Liver (tissue), 8 donors: ENCODE measurements at regions not wholly inside any gene's neighbourhood (a gene's known extent, or its start where the extent isn't known, plus 50 kb on each side); places are given as distances from the start of the nearest gene placed in this dataset.

ENCODE experiments used
- DNase-seq: peaks from one replicate; pipeline ENCODE4 v3.0.0-alpha.2; 2017; ENCODE audit warnings: low spot score
- H3K27ac ChIP-seq, 2 donors: one replicate each; pipeline ENCODE4 v1.7.0; 2013; ENCODE audit warnings: inconsistent platforms in 2 of 2, low read length in 2 of 2, control low read depth in 1 of 2, low read depth in 1 of 2, mild to moderate bottlenecking in 1 of 2
- H3K27me3 ChIP-seq, 4 donors: one replicate each; pipeline versions ENCODE4 v1.6.1 to v1.7.0; 2013; ENCODE audit warnings: low read length in 3 of 4, inconsistent platforms in 1 of 4, mild to moderate bottlenecking in 1 of 4, moderate library complexity in 1 of 4; ENCODE audit not compliant: control insufficient read depth in 4 of 4, insufficient read depth in 4 of 4
- H3K36me3 ChIP-seq, 4 donors: one replicate each; pipeline versions ENCODE4 v1.6.1 to v1.7.0; 2013; ENCODE audit warnings: low read length in 3 of 4, mild to moderate bottlenecking in 3 of 4, low read depth in 1 of 4, moderate library complexity in 1 of 4; ENCODE audit not compliant: control insufficient read depth in 4 of 4, insufficient read depth in 3 of 4
- H3K4me1 ChIP-seq, 4 donors: one replicate each; pipeline versions ENCODE4 v1.6.1 to v1.7.0; 2013; ENCODE audit warnings: low read length in 3 of 4, mild to moderate bottlenecking in 3 of 4, moderate library complexity in 1 of 4; ENCODE audit not compliant: control insufficient read depth in 4 of 4, insufficient read depth in 4 of 4
- H3K4me3 ChIP-seq, 3 donors: one replicate each; pipeline versions ENCODE4 v1.6.1 to v1.7.0; 2013; ENCODE audit warnings: low read length in 3 of 3, control low read depth in 1 of 3, low read depth in 1 of 3, mild to moderate bottlenecking in 1 of 3
- H3K9ac ChIP-seq, 2 donors: one replicate each; pipeline ENCODE4 v1.7.0; 2013; ENCODE audit warnings: low read length in 2 of 2, mild to moderate bottlenecking in 2 of 2, moderate library complexity in 2 of 2, control low read depth in 1 of 2, low read depth in 1 of 2
- H3K9me3 ChIP-seq, 4 donors: one replicate each; pipeline versions ENCODE4 v1.6.1 to v1.7.0; 2013; ENCODE audit warnings: low read length in 3 of 4; ENCODE audit not compliant: control insufficient read depth in 4 of 4
- ATF3 ChIP-seq: IDR thresholded peaks from 2 replicates; pipeline ENCODE4 v1.6.1; 2016; ENCODE audit warnings: antibody characterized with exemption
- CTCF ChIP-seq: fragments of 150-350 bp; IDR thresholded peaks from 2 replicates; pipeline ENCODE4 v1.5.1; 2017; ENCODE audit warnings: improper control_type of control experiment, low read depth, low read length; ENCODE audit not compliant: missing input control
- EGR1 ChIP-seq, 2 donors: IDR thresholded peaks; 2 replicates each; pipeline ENCODE4 v1.6.1; 2016 to 2018; ENCODE audit warnings: antibody characterized with exemption in 2 of 2, low read depth in 2 of 2
- FOXA1 ChIP-seq: IDR thresholded peaks from 2 replicates; pipeline ENCODE4 v1.6.1; 2016; ENCODE audit warnings: antibody characterized with exemption
- FOXA2 ChIP-seq: IDR thresholded peaks from 2 replicates; pipeline ENCODE4 v1.6.1; 2016; ENCODE audit warnings: antibody characterized with exemption
- GABPA ChIP-seq, 2 donors: IDR thresholded peaks in 1 of 2; conservative IDR thresholded peaks in 1 of 2; 2 replicates each; pipeline ENCODE4 v1.6.1; 2016; ENCODE audit warnings: antibody characterized with exemption in 2 of 2, mild to moderate bottlenecking in 1 of 2, moderate library complexity in 1 of 2
- HNF4A ChIP-seq, 2 donors: conservative IDR thresholded peaks; 2 replicates each; pipeline ENCODE4 v1.6.1; 2016; ENCODE audit warnings: antibody characterized with exemption in 2 of 2, mild to moderate bottlenecking in 2 of 2
- HNF4G ChIP-seq: IDR thresholded peaks from 2 replicates; pipeline ENCODE4 v1.6.1; 2016; ENCODE audit warnings: antibody characterized with exemption
- MAX ChIP-seq: IDR thresholded peaks from 2 replicates; pipeline ENCODE4 v1.6.1; 2016; ENCODE audit warnings: antibody characterized with exemption
- NR2F2 ChIP-seq: IDR thresholded peaks from 2 replicates; pipeline ENCODE4 v1.6.1; 2016; ENCODE audit warnings: antibody characterized with exemption
- RAD21 ChIP-seq, 2 donors: IDR thresholded peaks; 2 replicates each; pipeline ENCODE4 v1.6.1; 2016; ENCODE audit warnings: antibody characterized with exemption in 2 of 2, mild to moderate bottlenecking in 2 of 2
- RXRA ChIP-seq, 2 donors: IDR thresholded peaks; 2 replicates each; pipeline ENCODE4 v1.6.1; 2017 to 2018; ENCODE audit warnings: antibody characterized with exemption in 2 of 2, mild to moderate bottlenecking in 1 of 2
- SP1 ChIP-seq: IDR thresholded peaks from 2 replicates; pipeline ENCODE4 v1.6.1; 2018; ENCODE audit warnings: antibody characterized with exemption, mild to moderate bottlenecking
- TAF1 ChIP-seq: conservative IDR thresholded peaks from 2 replicates; pipeline ENCODE4 v1.6.1; 2016; ENCODE audit warnings: antibody characterized with exemption, mild to moderate bottlenecking
- YY1 ChIP-seq: IDR thresholded peaks from 2 replicates; pipeline ENCODE4 v1.6.1; 2016; ENCODE audit warnings: antibody characterized with exemption, mild to moderate bottlenecking
- ZBTB33 ChIP-seq: IDR thresholded peaks from 2 replicates; pipeline ENCODE4 v1.6.1; 2016; ENCODE audit warnings: antibody characterized with exemption
- WGBS: extraction: QIAGEN DNeasy Blood & Tissue Kit; methylation state at CpG from one replicate; pipeline ENCODE4 v1.1.7; 2013; 5-methylcytosine and 5-hydroxymethylcytosine counted together
- donor health status: healthy.
- donor health status: healthy.
- donor health status: healthy.
- donor health status: healthy.
- donor health status: healthy.

GRCh38 chr18:29174891-29175290 is 998.0 kb upstream of the CDH2 start:
- TF ChIP-seq SP1 = no peak
- TF ChIP-seq ZBTB33 = no peak
- TF ChIP-seq CTCF = no peak
- no peak for TF ChIP-seq HNF4A (conservative IDR thresholded peaks at IDR 0.05)
- TF ChIP-seq NR2F2 = no peak
- TF ChIP-seq EGR1 (IDR thresholded peaks at IDR 0.05; ENCODE audit: low read depth in 2 of 2) = no peak
- no peak for TF ChIP-seq ATF3
- TF ChIP-seq HNF4G = no peak
- no peak for TF ChIP-seq RAD21 (IDR thresholded peaks at IDR 0.05)
- TF ChIP-seq YY1 = no peak
- TF ChIP-seq FOXA2 = no peak
- TF ChIP-seq RXRA (IDR thresholded peaks at IDR 0.05) = no peak
- no peak for TF ChIP-seq MAX
- no peak for TF ChIP-seq GABPA (IDR thresholded peaks at IDR 0.05 in 1 of 2, conservative IDR thresholded peaks at IDR 0.05 in 1 of 2)
- DNase-seq = no peak
- no peak overlapping the region for H3K27ac ChIP-seq
- no peak overlapping the region for H3K9ac ChIP-seq
- peaks cover 0 to 3% (median 0%) of the 10 kb centered on the region in 4 donors for H3K9me3 ChIP-seq
- no peaks in the 10 kb centered on the region for H3K27me3 ChIP-seq
- no peak overlapping the region for H3K4me3 ChIP-seq
- H3K36me3 ChIP-seq = no peaks in the 10 kb centered on the region
- no peaks in the 10 kb centered on the region for H3K4me1 ChIP-seq
- 80% methylated on average over 3 of the region's 3 CpGs for WGBS

GRCh38 chr18:29172756-29173067 is 995.8 kb upstream of the CDH2 start:
- no peaks in the 10 kb centered on the region for H3K36me3 ChIP-seq
- H3K9ac ChIP-seq = no peak overlapping the region
- H3K9me3 ChIP-seq = peaks cover 0 to 3% (median 0%) of the 10 kb centered on the region in 4 donors
- no peak for DNase-seq
- no peak overlapping the region for H3K27ac ChIP-seq
- H3K4me3 ChIP-seq = no peak overlapping the region
- no peak for TF ChIP-seq MAX
- no peak for TF ChIP-seq HNF4G
- no peak for TF ChIP-seq RXRA (IDR thresholded peaks at IDR 0.05)
- no peak for TF ChIP-seq EGR1 (IDR thresholded peaks at IDR 0.05; ENCODE audit: low read depth in 2 of 2)
- TF ChIP-seq FOXA2 = no peak
- TF ChIP-seq GABPA (IDR thresholded peaks at IDR 0.05 in 1 of 2, conservative IDR thresholded peaks at IDR 0.05 in 1 of 2) = no peak
- TF ChIP-seq NR2F2 = no peak
- TF ChIP-seq HNF4A (conservative IDR thresholded peaks at IDR 0.05) = no peak
- TF ChIP-seq YY1 = no peak
- no peak for TF ChIP-seq TAF1
- no peak for TF ChIP-seq CTCF
- no peak for TF ChIP-seq SP1
- TF ChIP-seq FOXA1 = no peak
- no peak for TF ChIP-seq ATF3
- no peaks in the 10 kb centered on the region for H3K27me3 ChIP-seq
- H3K4me1 ChIP-seq = no peaks in the 10 kb centered on the region
- 30% methylated on average over 1 of the region's 1 CpG for WGBS
